ENCODE measurements at regions not wholly inside any gene's neighbourhood (a gene's known extent, or its start where the extent isn't known, plus 50 kb on each side); places are given as distances from the start of the nearest gene placed in this dataset.

- no peak for TF ChIP-seq CTCF (IDR thresholded peaks at IDR 0.05; ENCODE audit: low read depth, low read length)
Measured at GRCh38 chr7:68642727-68643126, 955.5 kb upstream of the AUTS2 start.

GRCh38 chr7:68663392-68663791 lies 934.9 kb upstream of the AUTS2 start:
- H3K4me3 ChIP-seq (ENCODE audit: low read depth, low read length), result no peak overlapping the region
- no peak for TF ChIP-seq CTCF (IDR thresholded peaks at IDR 0.05; ENCODE audit: low read depth, low read length)

More at GRCh38 chr7:68642727-68643126, 955.5 kb upstream of the AUTS2 start:
- H3K4me3 ChIP-seq (ENCODE audit: low read depth, low read length), result no peak overlapping the region

GRCh38 chr7:68671046-68671445 lies 927.2 kb upstream of the AUTS2 start:
- TF ChIP-seq CTCF (IDR thresholded peaks at IDR 0.05; ENCODE audit: low read depth, low read length), result no peak
- H3K4me3 ChIP-seq (ENCODE audit: low read depth, low read length), result no peak overlapping the region

- TF ChIP-seq CTCF (IDR thresholded peaks at IDR 0.05; ENCODE audit: low read depth, low read length), result no peak
- H3K4me3 ChIP-seq (ENCODE audit: low read depth, low read length), result no peak overlapping the region
Measured at GRCh38 chr7:68671671-68672070, 926.6 kb upstream of the AUTS2 start.

GRCh38 chr7:68674826-68675225 lies 923.4 kb upstream of the AUTS2 start:
- no peak overlapping the region for H3K4me3 ChIP-seq (ENCODE audit: low read depth, low read length)
- TF ChIP-seq CTCF (IDR thresholded peaks at IDR 0.05; ENCODE audit: low read depth, low read length), result no peak

GRCh38 chr7:68676813-68677535 lies 921.3 kb upstream of the AUTS2 start:
- no peak overlapping the region for H3K4me3 ChIP-seq (ENCODE audit: low read depth, low read length)
- TF ChIP-seq CTCF (IDR thresholded peaks at IDR 0.05; ENCODE audit: low read depth, low read length), result no peak

- TF ChIP-seq CTCF (IDR thresholded peaks at IDR 0.05; ENCODE audit: low read depth, low read length), result no peak
- H3K4me3 ChIP-seq (ENCODE audit: low read depth, low read length), result no peak overlapping the region
Measured at GRCh38 chr7:68678196-68678595, 920.1 kb upstream of the AUTS2 start.
